ENCODE measurements at regions not wholly inside any gene's neighbourhood (a gene's known extent, or its start where the extent isn't known, plus 50 kb on each side); places are given as distances from the start of the nearest gene placed in this dataset.

DNA sequence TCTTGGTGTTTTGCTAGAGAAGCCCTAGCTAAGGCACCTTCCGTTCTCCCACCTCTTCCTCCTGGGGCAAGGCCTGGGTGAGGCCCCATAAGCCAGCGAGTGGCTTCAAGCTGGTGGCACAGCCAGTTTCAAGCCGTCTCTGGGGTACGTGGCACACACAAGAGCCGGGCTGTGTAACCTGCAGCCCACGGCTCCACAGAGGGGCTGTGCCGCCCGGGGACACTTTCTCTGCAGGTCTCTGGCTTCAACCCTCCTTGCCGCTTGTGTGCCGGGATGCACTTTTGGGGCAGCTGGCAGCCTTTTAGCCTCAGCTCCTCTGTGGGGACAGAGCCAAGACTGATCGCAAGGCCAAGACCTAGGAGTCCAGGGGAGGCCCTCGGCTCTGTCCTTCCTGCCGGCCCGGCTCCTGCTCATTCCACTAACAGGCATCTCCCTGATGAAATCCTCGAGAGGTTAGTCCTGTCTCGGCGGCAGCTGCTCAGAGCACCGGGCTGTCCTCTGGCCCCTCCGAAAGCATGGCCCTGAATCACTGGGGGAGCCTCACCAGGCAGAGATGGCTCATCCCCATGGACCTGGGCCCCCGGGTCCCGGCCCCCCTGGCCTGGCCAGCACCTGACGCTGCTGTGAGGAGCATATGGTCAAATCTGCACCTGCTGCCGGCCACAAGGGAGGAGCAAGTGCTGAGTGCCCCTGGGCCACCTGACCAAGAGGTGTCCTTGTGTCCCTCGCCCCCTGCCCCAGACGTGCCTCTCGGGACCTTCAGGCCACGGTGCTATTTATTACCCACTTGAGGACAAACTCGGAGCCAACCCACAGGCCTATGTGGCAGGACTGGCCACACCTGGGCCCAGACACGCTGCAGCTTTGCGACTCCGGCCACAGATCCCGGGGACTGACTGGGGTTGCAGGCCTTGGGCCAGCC is 98.5 kb downstream of the METRNL start:
- DNase-seq = no peak

GRCh38 chr17:83178533-83179304 is 99.3 kb downstream of the METRNL start:
- DNase-seq = no peak

DNA sequence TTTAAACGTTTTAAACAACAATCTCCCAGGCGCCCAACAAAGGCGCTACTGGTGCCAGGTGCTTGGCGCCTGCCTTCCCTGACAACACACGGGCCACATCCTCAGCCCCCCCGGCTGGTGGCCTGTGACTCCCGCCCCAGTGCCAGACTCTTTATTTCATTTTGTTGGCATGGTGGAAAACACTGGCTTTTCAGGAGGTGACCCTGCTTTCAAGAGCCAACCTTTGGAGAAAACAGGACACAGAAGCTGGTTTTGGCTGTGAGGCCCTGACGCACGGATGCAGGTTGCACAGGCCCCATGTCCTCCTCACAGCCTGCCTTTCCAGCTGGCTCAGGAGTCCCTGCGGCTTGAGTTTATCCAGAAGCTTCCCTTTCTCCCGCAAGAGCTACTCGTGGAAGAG is 100.0 kb downstream of the METRNL start:
- no peak for DNase-seq

DNA sequence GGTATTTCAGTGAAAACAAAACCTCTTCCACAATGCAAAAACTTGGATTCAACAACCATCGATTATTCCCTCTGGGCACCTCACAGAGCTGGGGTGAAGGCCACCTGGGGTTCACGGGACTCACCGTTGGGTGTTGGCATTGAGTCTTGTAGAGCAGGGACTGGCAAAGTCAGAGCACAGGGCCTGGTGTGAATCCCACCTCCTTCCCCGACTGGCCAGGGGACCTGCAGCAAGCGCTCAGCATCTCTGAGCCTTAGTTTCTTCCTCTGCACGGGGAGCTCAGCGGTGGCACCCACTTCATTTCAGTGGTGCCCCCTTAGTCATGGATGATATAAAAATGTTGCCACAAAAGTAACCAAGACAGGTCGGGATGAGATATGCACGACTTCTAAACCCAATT is 100.4 kb downstream of the METRNL start:
- DNase-seq = no peak

- DNase-seq = no peak
Observed at GRCh38 chr17:83180264-83180995, 101.0 kb downstream of the METRNL start.

- no peak for DNase-seq
Observed at GRCh38 chr17:83180996-83181481, 101.6 kb downstream of the METRNL start.

- DNase-seq = no peak
Observed at GRCh38 chr17:83181991-83182619, 102.7 kb downstream of the METRNL start.

- no peak for DNase-seq
Observed at GRCh38 chr17:83182620-83183101, 103.3 kb downstream of the METRNL start.

- DNase-seq = no peak
Observed at GRCh38 chr17:83183145-83183948, 103.9 kb downstream of the METRNL start.

DNA sequence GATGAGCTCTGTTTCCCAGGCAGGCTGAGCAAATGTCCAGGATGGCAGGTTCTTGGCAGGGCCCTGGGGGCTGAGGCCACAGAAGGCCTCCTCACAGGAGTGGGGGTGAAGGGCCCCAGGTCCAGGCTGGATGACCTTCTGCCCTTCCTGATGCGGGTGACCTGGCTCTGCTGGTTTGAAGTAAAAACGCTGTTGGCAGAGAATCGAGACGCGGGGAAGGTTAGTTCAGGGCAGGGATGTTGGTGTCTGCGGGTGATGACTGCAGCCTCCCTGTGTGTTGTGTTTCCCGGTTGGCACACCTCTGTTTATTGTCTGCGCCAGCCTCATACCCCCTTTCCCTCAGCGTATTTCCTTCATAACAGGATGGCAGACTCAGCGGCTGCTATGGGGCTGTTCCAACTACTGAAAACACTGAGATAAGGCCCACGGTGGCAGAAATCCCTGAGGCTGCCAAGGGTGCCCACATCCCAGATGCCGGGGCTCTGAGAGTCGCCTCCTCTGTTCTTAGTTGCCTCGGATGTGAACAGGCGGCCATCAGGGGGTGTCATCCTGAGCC is 104.6 kb downstream of the METRNL start:
- no peak for DNase-seq

DNA sequence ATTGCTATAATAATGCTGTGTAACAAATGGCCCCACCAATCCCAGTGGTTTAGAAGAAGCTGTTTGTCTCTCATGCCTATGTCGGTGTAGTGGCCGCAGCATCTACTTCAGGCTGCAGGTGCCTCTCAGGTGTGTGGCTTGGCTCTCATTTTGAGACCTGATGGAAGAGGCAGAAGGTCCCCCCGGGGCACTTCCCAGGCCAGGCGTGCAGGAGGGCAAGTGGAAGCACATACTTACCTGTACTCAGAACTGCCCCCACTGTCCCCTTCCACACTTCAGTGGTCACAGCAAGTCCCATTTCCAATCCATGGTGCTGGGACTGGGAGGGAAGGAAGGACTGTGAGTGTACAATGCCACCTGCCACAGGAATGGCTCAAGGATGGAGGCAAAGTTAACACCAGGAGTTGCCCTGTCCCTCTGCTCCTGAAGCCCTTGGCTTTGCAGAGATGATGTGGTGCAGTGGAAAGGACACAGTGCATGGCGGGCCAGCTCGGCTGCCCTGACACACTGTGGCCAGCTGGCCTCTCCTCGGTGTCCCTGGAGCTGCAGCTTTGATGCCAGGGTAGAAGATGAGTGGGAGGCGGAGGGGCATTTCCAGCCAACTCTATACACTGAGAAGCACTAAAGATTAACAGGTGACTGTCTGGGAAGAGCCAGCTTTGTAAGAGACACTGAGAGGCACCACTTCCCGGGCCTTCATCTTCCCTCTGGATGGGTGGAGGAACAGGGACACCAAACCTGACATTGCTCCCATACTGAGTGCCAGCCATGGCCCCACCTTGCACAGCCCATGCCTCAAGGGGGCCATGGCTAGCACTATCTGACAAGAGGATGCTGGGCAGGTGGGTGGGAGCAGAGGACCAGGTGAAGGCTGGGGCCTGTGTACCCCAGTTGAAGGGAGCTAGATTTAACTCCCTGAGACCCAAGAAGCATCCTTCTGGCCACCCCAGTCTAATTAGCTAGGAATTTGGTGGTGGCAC is 105.9 kb downstream of the METRNL start:
- no peak for DNase-seq

GRCh38 chr17:83186226-83186625 is 106.8 kb downstream of the METRNL start:
- no peak for DNase-seq

GRCh38 chr17:83186751-83187421 is 107.5 kb downstream of the METRNL start:
- no peak for DNase-seq

- DNase-seq = no peak
Observed at GRCh38 chr17:83187782-83188311, 108.4 kb downstream of the METRNL start.

- no peak for DNase-seq
Observed at GRCh38 chr17:83189044-83190003, 109.9 kb downstream of the METRNL start.

DNA sequence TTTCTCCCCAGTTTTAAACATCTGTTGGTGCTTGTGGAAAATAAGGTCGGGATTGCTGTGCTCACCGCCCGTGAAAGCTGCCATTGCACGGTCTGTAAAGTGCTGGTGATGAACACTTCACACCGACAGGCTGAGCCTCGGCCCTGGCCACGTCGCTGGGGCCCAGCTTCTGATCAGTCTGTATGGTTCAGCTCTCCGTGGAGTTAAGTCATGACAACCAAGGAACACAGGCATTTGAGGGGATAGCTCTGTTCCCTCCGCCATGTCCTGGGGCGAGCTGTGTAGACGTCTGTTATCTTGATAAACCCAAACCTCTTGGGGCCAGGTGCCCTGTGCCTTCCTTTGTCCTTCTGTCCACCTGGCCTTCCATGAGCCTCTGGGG is 110.6 kb downstream of the METRNL start:
- DNase-seq = no peak

Data from hypothalamus (tissue), 51 donors.